Sigmoid colon (tissue), 4 donors: ENCODE measurements at regions not wholly inside any gene's neighbourhood (a gene's known extent, or its start where the extent isn't known, plus 50 kb on each side); places are given as distances from the start of the nearest gene placed in this dataset.

Experiments used
- EP300 ChIP-seq, 4 donors: sonication (generic); formaldehyde crosslinking; IDR thresholded peaks; one replicate each; pipeline ENCODE4 v1.6.1; 2017; ENCODE audit warnings: antibody characterized with exemption in 4 of 4
- POLR2A ChIP-seq, 2 donors: fragments of 450-650 bp; IDR thresholded peaks; one replicate each; pipeline ENCODE4 v1.6.1; 2016; ENCODE audit warnings: antibody characterized with exemption in 2 of 2, mild to moderate bottlenecking in 2 of 2, moderate library complexity in 2 of 2
- POLR2AphosphoS5 ChIP-seq, 4 donors: sonication (generic); formaldehyde crosslinking; IDR thresholded peaks; one replicate each; pipeline ENCODE4 v1.6.1; 2017; ENCODE audit warnings: antibody characterized with exemption in 4 of 4
- TF ChIP-seq, protein P1 (sequence below), 4 experiments: fragments of 450-650 bp in 3 of 4; fragments of 200-600 bp in 1 of 4; IDR thresholded peaks; one replicate each; pipeline ENCODE4 v1.5.1; 2016 to 2019; ENCODE audit warnings: antibody characterized with exemption in 4 of 4, mild to moderate bottlenecking in 3 of 4, moderate library complexity in 2 of 4

DNA sequence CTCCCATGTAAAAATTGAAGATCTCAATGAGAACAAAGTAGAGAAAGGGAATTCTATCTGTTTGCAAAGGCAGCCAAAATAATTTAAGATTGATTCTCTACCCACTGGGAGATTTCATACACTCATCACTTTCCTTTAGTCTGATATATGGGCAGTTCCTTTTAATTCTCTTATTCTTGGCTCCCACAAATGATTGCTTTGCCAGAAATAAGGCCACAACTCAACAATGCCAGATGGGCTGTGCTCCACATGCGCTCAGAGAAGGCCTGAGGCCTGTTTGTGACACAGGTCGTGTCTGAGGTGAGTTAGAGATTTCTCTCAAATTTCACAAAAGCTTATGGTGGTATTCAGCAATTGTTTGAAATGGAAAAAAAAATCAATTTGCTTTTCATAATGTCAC lies 501.9 kb upstream of the SEMA3D start:
- no peak for TF ChIP-seq EP300 (IDR thresholded peaks at IDR 0.05)
- no peak for TF ChIP-seq POLR2A (IDR thresholded peaks at IDR 0.05)
- TF ChIP-seq, protein P1, sequence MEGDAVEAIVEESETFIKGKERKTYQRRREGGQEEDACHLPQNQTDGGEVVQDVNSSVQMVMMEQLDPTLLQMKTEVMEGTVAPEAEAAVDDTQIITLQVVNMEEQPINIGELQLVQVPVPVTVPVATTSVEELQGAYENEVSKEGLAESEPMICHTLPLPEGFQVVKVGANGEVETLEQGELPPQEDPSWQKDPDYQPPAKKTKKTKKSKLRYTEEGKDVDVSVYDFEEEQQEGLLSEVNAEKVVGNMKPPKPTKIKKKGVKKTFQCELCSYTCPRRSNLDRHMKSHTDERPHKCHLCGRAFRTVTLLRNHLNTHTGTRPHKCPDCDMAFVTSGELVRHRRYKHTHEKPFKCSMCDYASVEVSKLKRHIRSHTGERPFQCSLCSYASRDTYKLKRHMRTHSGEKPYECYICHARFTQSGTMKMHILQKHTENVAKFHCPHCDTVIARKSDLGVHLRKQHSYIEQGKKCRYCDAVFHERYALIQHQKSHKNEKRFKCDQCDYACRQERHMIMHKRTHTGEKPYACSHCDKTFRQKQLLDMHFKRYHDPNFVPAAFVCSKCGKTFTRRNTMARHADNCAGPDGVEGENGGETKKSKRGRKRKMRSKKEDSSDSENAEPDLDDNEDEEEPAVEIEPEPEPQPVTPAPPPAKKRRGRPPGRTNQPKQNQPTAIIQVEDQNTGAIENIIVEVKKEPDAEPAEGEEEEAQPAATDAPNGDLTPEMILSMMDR (IDR thresholded peaks at IDR 0.05): no peak
- TF ChIP-seq POLR2AphosphoS5 (IDR thresholded peaks at IDR 0.05): no peak
